ENCODE measurements at regions not wholly inside any gene's neighbourhood (a gene's known extent, or its start where the extent isn't known, plus 50 kb on each side); places are given as distances from the start of the nearest gene placed in this dataset.

DNA sequence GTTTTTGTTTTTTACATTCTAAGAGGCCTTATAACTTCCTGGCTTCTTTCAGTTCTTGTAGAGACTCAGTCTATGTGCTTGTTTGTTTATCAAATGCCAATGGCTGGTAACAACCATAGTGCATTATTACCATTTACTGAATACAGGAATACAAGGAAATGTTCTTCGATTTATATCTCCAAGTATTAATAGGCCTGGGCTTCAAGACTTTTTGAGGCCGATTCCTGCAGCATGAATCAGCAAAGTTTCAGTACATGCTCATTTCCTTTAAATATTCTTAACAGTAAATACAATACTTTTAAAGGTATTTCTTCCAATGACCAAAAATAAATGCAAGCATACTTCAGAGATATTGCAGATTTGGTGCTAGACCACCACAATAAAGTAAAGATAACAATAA, 535.3 kb downstream of the EFNA5 start:
- DNase-seq, result no peak

DNA sequence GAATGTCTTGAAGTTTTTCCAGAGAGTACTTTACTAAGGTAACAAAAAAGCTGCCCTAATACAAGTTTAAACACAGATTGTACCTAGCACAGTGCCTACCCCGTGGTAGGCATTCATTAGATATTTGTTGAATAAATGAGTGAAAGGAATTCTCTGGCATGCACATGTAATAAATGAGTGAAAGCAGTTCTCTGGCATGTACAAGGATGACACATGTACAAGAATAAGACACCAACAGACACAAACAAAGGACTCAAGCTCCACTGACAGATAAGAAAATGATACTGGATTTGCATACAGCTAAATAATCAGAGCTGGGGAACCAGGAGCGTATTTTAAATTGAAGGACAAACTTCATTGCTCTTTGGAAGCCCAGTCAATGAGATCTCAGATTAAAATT, 535.8 kb downstream of the EFNA5 start:
- DNase-seq, result no peak

DNA sequence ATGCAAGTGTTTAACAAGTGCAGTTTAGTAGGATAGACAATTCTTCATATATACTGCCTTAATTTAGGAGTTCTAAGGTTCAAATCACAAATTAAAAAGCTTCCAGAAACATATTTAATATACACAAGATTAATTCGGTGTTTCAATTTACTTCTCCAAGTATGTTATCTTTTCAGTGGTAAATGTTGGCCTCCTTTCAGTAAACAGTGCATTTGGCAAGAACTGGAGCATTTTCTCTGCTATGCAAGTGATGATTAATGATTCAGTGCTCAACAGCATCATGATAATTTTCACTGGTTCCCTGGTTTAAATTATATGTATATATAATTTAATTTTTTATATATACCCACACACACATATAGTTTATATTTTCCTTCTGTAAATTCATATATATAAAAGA, 541.7 kb downstream of the EFNA5 start:
- no peak for DNase-seq

DNA sequence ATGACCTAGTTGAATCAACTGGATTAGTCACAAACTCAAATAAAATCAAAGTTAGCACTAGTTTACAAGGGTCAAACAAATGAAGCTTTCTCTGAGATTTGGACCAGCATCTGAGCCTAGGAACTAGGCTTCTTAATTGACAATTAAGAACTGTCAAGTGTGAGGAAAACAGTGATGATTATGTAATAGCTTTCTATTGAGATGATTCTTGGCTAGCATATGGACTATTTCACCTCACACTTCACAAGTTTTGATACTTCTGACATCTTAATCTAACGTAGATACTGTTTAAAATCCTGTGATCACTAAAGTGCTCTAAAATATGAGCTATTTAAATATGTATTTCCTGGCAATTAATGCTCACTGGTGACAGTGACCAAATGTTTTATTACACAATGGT, 542.9 kb downstream of the EFNA5 start:
- DNase-seq, result no peak

DNA sequence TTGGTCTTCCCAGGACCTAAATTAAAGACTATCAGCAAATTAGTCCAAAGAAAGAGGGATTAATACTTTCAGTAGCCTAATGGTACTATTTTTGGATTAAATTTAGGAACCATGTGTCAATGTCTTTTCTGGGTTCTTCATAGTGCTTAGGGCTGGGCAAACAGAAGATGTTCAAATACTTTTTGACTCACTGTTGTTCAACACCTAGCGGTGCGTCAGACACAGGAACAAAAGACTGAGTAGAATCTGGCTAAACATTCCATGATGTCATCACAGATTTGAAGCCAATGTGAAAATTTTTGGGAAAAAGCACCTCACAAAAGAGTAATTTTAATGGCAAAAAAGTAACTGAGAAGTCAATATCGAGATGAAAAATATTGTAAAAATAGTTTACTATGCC, 544.4 kb downstream of the EFNA5 start:
- no peak for DNase-seq

DNA sequence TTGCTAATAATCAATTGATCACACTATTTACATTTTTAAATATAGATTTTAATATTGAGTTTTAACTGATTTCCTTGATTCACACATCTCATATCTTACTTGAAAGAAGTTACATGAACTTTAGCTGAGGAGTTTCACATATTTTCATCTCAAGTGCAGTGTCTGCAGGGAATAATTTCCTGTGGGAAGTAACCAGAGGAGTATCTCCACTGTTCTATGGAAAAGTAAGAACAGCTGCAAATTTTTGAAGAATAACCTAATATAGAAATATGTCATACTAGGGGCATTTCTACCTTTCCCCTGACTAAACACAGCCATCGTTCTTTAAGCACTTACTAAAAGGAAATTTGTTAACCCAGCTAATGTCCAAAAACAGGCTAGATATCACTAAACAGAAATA, 546.4 kb downstream of the EFNA5 start:
- DNase-seq, result no peak

DNA sequence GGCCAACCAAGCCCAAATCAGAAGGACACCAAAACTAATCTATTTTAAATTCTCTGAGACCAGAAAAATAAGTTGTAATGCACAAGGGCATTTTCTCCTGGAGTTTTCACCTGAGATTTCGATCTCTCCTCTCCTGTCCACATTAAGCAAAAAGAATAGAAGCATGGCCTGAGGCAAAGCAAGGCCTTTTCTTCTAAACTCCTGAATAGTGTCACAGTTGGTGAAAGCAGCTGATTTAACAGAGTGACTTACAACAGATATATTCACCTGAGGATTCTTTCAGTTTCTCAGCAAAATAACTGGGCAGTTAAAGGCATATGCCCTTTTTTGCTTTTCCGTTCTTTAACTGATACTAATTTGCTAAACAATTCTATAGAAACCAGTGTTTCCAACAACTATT, 547.7 kb downstream of the EFNA5 start:
- DNase-seq, result no peak

DNA sequence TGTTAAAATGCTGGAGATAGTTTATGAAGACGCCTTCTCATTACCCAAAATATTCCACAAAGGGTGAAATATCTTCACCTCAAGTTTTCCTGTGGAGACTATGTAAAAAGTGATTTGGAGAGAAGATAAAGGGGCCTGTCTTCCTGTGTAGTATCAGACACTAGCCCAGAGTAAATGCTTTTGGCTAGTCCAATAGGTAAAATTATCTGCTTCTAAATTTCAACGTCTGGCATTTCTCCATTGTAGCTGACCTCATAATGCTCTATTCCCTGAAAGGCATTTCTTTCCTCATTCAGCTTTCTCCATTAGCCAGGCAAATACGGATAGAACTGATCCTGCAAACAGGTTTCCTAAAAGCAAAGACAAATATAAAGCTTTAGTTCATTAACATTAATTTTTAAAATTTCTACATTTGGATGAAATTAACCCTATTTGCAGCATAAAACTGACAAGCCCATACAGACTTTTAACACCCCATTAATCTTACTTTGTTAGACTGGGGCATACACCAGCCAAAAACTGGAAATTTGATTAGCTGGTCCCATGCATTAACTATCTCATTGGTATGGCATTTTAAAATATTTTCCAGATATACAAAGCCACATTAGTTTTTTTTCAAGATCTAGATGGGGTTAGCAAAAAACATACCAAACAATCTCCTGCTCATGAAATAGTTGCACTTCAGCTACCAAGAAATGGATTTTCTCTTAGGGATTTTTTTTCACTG, 548.8 kb downstream of the EFNA5 start:
- peak; percentile 22 for DNase-seq

DNA sequence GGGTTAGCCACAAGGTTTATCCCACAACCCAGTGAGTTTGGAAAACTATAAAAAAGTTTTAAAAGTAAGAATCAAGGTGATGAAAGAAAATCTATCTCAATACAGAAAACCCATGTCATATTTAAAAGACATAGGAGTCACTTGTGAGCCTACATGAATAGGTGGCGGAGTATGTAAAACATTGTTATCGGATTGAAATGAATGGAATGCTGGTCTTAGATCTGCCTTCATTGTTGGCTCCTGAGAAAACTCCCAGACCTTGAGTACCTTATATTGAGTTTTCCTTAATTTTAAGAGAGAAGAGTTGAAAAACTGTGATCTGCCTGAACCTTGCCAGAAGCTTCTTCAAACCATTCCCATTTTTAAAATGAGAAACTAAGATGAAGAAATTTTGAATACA, 551.1 kb downstream of the EFNA5 start:
- DNase-seq, result no peak

DNA sequence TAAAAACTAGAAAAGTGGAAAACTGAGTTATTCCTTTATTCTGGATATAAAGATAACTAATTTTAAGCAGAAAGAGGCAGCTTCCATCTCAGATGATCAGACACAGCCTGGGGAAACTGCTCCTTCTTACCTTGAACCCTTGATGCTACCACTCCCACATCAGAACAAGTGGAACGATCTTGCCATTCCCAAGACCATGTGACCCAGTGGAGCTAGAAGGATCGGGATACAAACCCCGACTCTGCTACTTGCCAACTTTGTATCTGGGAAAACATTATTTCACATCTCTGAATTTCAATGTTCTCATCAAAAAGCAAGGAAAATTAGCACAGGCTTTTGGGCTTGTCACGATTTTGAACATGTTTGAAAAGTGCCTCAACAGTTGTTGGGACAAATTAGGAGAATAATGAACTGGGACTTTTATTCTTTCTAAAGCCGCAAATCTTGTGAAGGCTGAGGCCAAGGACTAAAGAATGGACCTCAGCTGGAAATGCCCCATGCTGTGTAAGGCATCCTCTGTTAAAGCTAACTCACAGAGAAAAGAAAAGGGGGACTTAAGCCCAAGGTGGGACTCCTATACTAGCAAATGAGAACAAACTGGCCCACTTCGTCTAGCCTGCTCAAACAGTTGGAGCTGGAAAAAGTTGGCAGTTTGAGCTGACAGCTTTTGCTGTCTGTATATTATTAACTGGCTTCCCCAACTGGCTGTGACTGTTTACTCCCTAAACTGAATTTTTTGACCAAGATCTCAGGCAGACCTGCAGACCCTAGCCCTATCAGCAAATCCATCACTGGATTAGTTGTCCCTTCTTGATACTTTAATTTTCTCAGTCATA, 552.3 kb downstream of the EFNA5 start:
- DNase-seq, result no peak

DNA sequence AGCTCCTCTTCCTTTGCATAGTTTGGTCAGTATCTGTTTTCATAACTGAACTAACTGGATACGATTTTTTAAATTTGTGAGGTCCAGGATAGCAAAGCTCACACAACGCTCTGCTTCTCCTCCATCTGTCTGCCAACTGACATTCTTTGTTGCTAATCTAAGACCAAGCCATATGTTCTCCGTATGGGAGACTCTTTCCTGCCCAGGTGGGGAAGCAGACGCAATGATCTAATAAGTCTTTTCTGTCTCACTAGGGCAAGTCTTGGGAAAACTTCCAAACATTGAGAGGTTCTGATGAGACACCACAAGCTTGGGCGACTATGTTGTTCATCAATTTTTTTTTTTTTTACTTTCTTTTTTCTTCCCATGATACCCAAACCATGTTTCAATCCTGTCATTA, 558.5 kb downstream of the EFNA5 start:
- DNase-seq, result peak; percentile 91

DNA sequence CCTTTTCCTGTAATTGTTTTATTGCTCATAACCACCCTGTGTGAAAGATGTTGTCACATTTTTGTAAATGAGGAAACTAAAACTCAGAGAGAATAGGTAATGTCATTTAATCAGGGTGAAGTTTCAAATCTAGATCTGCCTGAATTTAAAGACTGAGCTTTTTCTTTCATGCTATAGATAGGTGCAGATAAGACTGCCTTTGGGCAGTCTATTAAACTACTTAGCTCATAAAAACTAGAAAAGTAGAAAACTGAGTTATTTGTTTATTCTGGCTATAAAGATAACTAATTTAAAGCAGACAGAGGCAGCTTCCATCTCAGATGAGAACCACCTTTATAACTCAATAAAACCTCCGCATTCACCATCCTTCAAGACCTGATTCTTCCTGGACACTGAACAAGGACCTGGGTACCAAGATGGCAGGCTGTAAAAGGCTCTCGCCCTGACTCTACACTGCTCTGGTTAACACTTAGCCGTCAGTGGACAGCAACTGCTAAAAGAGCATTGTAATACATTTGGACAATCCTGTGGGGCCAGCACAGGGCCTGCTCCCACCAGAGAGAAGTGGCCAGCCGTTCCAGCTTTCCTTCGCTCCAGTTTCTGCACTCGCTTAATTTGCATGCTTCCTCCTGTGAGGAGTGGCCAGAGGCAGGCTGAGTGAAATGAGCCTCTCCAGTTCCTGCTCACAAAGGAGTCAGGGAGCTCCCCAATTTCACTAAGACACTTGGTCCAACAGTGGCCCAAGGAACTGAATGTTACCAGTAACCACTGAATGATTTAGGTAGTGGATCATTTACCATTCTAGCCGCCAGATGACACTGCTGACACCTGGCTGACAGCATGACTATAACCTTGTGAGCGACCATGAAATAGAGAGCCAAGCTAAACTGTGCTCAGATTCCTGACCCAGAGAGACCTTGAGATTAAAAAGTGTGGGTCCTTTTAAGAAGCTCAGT, 566.4 kb downstream of the EFNA5 start:
- no peak for DNase-seq

DNA sequence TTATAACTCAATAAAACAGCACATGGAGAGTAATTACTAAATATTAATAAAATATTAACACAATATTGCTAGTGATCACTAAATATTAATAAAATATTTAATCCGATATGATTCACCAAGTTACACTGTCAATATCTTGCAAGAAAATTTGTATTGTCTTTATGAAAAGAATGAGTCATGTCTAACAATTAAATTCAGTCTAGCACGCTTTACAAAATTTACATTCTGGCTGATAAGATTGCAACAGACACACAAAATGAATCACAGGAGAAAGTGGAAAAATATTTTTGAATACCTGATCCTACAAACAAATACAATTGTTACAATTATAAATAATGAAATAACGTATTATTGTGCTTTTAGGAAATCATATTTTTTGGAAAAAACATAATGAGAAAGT, 567.2 kb downstream of the EFNA5 start:
- DNase-seq, result no peak

DNA sequence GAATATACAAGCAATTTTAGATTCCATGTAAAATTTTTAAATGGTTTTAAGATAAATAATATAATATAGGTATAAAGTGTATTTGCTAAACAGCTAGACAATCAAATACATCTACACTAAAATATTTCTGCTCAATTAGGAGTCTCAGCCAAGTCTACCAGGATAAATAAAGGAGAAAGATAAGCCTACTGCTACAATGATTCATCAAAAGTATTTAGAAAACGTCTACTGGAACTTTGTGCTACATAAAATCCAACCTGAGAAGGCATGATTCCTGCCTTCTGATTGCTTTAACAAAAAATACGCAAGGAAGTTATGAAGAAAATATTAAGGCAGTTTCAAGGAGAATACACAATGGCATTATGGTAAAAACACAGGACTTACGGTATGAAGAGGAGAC, 570.6 kb downstream of the EFNA5 start:
- no peak for DNase-seq

DNA sequence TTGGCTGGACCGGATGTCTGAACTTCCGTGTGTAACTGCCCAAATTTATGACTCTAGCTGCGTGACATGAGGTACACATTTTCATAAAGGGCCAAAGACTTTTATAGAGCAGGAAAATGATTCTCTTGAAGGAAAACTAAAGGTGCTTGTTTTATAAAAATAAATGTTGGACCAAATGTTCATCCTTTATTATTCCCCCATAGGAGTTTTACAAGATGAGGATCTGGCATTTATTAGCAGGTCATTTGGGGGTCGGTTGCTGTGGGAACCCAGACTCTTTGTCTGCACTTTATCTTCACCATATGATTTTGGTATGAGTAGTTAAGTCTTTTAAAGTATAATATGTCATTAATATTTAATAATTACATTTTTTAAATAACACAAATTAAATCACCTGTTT, 571.2 kb downstream of the EFNA5 start:
- no peak for DNase-seq

DNA sequence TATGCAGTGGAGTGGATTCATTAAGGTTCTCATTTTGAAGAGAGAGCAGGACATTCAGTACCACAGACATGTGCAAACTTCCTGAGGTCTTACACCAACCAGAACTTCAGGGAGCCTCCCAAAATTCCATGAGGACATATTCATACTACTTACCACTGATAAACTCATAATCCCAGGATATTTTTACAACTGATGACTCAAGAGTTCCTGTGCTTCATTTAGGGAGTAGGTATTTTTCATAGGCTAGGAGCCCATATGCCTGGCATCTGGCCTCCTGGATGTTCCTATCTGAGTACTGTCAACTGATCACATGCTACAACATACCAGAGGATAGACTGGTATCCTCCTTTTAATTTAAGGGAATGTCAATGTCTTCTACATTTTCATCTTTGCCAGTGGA, 578.0 kb downstream of the EFNA5 start:
- DNase-seq, result no peak

DNA sequence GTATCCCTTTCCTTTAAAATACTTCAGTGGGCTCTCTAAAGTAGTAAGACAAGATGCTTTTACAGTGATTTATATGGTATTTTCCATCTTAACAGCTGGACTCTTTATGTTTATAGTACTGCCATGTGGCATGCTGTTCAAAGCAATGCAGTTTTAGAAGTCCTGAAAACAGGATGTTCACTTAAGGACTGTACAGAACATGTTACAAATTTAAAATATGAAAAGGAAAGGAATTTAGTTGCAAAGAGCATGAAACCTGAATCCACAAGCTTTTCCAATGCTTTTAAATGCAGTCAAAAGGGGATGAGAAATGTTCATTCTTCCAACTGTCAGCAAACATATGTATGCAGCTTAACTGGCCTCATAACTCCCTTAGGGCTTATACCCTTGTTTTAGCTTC, 580.2 kb downstream of the EFNA5 start:
- peak; percentile 76 for DNase-seq

DNA sequence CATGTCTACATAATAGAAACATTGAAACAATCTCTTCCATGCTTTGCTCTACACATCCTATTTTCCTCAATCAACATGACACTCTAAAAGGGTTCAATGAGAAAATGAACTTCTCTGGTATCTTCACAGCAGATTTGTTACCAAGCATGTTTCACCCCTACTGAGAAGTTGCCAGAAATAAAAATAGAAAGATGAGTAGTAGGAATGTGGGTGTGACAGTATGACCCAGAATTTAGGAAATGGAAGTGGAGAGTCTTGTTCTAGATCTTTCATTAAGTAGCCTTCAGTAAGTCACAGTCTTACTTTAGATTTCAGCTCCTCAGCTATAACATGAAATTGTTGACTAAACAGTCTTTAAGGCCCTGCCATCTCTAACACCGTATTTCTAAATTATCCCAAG, 581.8 kb downstream of the EFNA5 start:
- DNase-seq, result no peak

DNA sequence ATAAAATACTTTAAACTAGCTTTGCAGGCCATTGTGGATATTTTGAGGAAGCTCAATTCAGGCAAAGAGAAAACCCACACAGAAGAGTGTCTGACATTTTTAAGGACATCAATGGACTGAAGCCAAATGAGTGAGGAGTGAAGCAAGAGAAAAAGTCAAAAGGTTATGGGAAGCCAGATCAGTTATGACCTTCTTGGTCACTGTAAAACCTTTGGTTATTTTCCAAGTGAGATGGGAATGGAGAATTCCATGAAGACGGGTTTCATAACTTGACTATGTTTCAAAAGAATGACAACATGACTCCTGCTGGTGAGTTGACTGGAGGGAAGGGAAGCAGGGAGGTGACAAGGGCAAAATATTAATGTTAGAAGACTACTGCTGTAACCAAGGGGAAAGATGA, 585.2 kb downstream of the EFNA5 start:
- no peak for DNase-seq

DNA sequence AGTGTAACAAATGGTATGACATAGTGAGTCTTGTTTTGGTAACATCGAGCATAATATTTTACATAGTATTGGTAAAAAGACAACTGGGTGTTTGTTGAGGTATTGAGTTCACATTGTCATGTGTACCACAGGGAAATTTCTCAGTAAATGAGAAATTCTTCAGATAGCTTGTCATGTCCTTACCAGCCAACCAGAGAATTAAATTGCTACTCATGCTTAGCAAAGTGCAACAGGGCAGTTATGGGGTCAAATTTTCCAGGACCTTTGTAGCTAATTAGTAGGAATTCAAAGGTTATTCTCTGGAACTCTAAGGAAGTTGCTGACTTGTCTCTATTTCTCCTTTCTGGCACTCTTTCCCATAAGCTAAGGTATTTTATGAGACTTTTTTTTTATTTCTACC, 595.7 kb downstream of the EFNA5 start:
- DNase-seq, result no peak

DNA sequence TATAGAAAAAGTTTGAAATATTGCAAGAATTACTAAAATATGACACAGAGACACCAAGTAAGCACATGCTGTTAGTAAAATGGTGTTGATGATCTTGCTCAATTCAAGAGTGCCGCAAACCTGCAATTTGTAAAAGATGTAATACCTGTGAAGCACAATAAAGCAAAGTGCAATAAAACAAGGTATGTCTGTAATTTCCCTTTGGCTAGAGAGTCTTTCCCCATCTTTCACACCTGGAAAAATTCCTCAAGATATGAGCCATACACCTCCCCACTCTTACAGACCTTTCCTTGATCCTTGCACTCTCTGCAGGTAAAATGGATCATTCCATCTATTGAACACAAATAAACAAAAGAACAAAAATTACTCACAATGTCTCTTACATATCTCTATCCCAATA, 597.8 kb downstream of the EFNA5 start:
- DNase-seq, result no peak

DNA sequence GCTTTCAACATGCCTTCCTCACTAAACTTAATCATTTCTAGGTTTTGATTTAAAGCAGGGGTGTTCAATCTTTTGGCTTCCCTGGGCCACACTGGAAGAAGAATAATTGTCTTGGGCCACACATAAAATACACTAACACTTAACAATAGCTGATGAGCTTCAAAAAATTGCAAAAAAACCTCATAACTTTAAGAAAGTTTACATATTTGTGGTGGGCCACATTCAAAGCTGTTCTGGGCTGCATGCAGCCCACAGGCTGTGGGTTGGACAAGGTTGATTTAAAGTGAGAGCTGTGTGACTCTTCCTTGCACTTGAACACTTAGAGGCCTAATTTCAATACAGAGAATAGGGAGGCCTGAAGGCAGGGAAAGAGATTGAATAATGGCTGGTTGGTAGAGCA, 598.3 kb downstream of the EFNA5 start:
- DNase-seq, result no peak

DNA sequence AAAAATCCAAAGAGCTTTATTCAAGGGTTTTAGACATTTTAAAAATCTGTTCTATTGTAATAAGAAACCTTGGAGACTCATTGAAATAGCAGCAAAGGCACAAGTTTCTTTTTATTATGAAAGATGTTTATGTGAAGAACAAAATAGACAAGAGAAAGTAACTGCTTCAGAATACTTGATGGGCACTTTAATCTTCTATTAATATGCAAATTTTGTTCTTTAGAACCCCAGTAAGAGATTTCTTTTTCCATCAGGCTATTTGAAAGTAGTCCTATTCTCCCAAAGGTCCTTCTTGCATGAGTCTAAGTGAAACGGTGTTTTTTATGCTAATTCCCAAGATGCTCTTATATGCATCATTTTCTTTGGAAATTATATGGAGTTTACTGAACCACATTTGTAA, 602.0 kb downstream of the EFNA5 start:
- DNase-seq, result no peak

DNA sequence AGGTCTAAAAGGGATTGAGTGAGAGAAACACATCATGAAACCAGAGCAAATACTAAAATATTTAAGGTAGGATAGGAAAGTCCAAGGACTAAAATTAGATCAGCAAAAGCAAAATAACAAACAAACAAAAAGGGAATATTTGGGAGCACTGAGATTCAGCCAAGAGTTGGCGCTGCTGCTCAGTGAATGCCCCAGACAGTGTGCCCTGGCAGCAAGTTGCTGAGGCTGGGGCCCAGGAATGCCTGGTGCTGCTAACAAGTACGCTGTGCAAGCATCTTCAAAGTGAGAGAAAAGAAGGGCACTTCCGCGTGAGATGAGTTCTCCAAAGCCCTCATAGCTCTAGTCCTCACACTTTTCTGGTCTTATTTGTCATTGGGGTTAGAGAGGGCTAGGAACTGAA, 603.3 kb downstream of the EFNA5 start:
- no peak for DNase-seq

All from DMS 273 treated with DMSO at 0.1 percent for 48 hours (cell line).